DOHH2 (cell line): ENCODE measurements at regions not wholly inside any gene's neighbourhood (a gene's known extent, or its start where the extent isn't known, plus 50 kb on each side); places are given as distances from the start of the nearest gene placed in this dataset.

Experiments used
- H3F3A ChIP-seq: fragments of 200-600 bp; sonication (generic), shearing (Covaris generic); 2 replicates; pipeline ENCODE4 v1.6.0; 2016; ENCODE audit warnings: antibody characterized with exemption, mild to moderate bottlenecking; ENCODE audit not compliant: control insufficient read depth, insufficient read depth
- H3K27ac ChIP-seq: fragments of 200-600 bp; sonication (generic); 2 replicates; pipeline ENCODE4 v1.5.1; 2014; ENCODE audit warnings: low read depth, mild to moderate bottlenecking, low read length, moderate library complexity
- H3K27me3 ChIP-seq: fragments of 200-600 bp; sonication (generic); 2 replicates; pipeline ENCODE4 v1.6.1; 2014; ENCODE audit warnings: mild to moderate bottlenecking, low read length, mixed read lengths; ENCODE audit not compliant: control insufficient read depth
- H3K36me3 ChIP-seq: fragments of 200-600 bp; sonication (generic); 2 replicates; pipeline ENCODE4 v1.6.1; 2014; ENCODE audit warnings: mild to moderate bottlenecking, low read length, moderate library complexity, mixed read lengths; ENCODE audit not compliant: control insufficient read depth
- H3K4me1 ChIP-seq: fragments of 200-600 bp; sonication (generic); 2 replicates; pipeline ENCODE4 v1.6.1; 2014; ENCODE audit warnings: mild to moderate bottlenecking, low read length, mixed read lengths; ENCODE audit not compliant: control insufficient read depth
- H3K4me2 ChIP-seq: fragments of 200-600 bp; sonication (generic); 2 replicates; pipeline ENCODE4 v1.6.0; 2014; ENCODE audit warnings: mild to moderate bottlenecking, low read length, moderate library complexity
- H3K4me3 ChIP-seq: fragments of 200-600 bp; sonication (generic); 2 replicates; pipeline ENCODE4 v1.5.1; 2014; ENCODE audit warnings: mild to moderate bottlenecking, low read length, mixed read lengths
- H3K79me2 ChIP-seq: fragments of 200-600 bp; sonication (generic); 2 replicates; pipeline ENCODE4 v1.6.1; 2014; ENCODE audit warnings: mild to moderate bottlenecking, low read length, mixed read lengths; ENCODE audit not compliant: control insufficient read depth
- H3K9me2 ChIP-seq: fragments of 200-600 bp; sonication (generic); replicated peaks from 2 replicates; pipeline ENCODE4 v1.6.1; 2014; ENCODE audit warnings: mild to moderate bottlenecking, low read length, mixed read lengths; ENCODE audit not compliant: control insufficient read depth
- H3K9me3 ChIP-seq: fragments of 200-600 bp; sonication (generic); 2 replicates; pipeline ENCODE4 v1.6.1; 2014; ENCODE audit warnings: antibody characterized with exemption, low read length, mixed read lengths; ENCODE audit not compliant: control insufficient read depth, insufficient read depth
- H4K20me1 ChIP-seq: fragments of 200-600 bp; sonication (generic); 2 replicates; pipeline ENCODE4 v1.6.0; 2014; ENCODE audit warnings: low read depth, mild to moderate bottlenecking, antibody characterized with exemption, low read length, moderate library complexity; ENCODE audit not compliant: control insufficient read depth, insufficient read depth
- EZH2phosphoT487 ChIP-seq: fragments of 200-600 bp; sonication (generic); IDR thresholded peaks from 2 replicates; pipeline ENCODE4 v1.6.1; 2017; ENCODE audit warnings: borderline replicate concordance, mild to moderate bottlenecking, antibody characterized with exemption, low read length, moderate library complexity, mixed read lengths
- TF ChIP-seq, protein P1 (sequence below): fragments of 200-600 bp; sonication (generic); IDR thresholded peaks from one replicate; pipeline ENCODE4 v1.5.1; 2014; ENCODE audit warnings: antibody characterized with exemption, mild to moderate bottlenecking, low read depth, low read length; ENCODE audit not compliant: poor library complexity, severe bottlenecking

DNA sequence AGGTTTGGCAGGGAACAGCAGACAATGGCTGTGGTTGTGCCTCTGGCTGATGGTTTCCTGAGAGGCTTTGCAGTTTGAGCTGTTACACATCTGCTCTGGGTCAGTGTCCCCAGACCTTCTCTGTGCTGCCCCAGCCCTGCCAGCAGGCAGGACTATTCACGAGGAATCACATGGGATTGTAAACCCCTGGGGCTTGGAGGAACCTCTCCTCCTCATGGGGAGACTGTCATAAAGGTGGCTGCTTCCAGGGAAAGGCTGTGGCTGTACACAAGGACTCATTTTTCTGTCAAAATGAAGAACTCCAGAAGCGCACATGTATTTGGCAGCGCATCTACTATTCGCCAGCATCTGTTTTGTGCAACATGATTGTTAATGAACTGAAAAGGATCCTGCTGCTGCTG is 142.6 kb upstream of the CYP1B1 start:
- H3K27ac ChIP-seq, result no peak overlapping the region
- no peak overlapping the region for H3K4me2 ChIP-seq
- H3F3A ChIP-seq, result no peaks in the 10 kb centered on the region
- H3K4me1 ChIP-seq, result peaks cover 4% of the 10 kb centered on the region
- H3K27me3 ChIP-seq, result no peaks in the 10 kb centered on the region
- no peaks in the 10 kb centered on the region for H4K20me1 ChIP-seq
- H3K36me3 ChIP-seq, result no peaks in the 10 kb centered on the region
- TF ChIP-seq EZH2phosphoT487, result no peak
- TF ChIP-seq, protein P1, sequence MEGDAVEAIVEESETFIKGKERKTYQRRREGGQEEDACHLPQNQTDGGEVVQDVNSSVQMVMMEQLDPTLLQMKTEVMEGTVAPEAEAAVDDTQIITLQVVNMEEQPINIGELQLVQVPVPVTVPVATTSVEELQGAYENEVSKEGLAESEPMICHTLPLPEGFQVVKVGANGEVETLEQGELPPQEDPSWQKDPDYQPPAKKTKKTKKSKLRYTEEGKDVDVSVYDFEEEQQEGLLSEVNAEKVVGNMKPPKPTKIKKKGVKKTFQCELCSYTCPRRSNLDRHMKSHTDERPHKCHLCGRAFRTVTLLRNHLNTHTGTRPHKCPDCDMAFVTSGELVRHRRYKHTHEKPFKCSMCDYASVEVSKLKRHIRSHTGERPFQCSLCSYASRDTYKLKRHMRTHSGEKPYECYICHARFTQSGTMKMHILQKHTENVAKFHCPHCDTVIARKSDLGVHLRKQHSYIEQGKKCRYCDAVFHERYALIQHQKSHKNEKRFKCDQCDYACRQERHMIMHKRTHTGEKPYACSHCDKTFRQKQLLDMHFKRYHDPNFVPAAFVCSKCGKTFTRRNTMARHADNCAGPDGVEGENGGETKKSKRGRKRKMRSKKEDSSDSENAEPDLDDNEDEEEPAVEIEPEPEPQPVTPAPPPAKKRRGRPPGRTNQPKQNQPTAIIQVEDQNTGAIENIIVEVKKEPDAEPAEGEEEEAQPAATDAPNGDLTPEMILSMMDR, result no peak
- H3K4me3 ChIP-seq, result no peak overlapping the region
- H3K9me2 ChIP-seq, result no peaks in the 10 kb centered on the region
- H3K9me3 ChIP-seq, result peaks cover 5% of the 10 kb centered on the region; the same call in 1 of the 2 replicates
- no peaks in the 10 kb centered on the region for H3K79me2 ChIP-seq

DNA sequence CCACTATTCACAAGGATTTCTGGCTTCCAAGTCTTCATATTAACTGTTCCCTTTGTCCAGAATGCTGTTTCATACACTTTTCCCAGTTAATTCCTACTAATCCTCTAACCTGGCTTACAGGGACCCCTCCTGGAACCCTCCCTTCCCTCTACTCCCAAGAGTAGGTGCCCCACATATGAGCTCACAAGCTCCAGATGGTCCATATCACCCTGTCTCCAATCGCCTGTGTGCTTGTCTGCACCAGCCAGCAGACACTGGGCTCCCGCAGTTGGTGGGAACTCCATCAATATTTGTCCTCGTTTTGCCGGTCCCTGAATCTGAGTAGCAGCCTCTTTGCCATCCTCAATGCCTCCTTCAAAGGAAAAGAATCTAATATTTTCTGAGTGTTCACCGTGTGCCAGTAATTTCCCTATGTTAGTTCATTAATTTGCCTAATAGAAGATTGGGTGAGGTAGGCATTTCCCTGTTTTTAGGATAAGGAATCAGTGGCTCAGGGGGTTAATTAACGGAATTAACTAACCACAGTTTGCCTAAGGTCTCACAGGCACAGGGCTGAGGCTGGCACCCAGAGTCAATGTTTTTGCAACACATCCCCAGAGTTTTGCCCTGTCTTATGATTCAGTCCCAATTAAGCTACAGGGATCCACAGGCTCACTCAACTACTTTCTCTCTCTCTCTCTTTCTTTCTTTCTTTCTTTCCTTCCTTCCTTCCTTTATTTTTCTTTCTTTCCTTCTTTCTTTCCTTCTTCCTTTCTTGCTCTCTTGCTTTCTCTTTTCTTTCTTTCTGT is 141.6 kb upstream of the CYP1B1 start:
- no peaks in the 10 kb centered on the region for H4K20me1 ChIP-seq
- peaks cover 4% of the 10 kb centered on the region for H3K4me1 ChIP-seq
- no peaks in the 10 kb centered on the region for H3K79me2 ChIP-seq
- H3K27me3 ChIP-seq, result no peaks in the 10 kb centered on the region
- H3K36me3 ChIP-seq, result no peaks in the 10 kb centered on the region
- no peak overlapping the region for H3K4me3 ChIP-seq
- no peaks in the 10 kb centered on the region for H3K9me2 ChIP-seq
- H3F3A ChIP-seq, result no peaks in the 10 kb centered on the region
- TF ChIP-seq, protein P1, result no peak
- TF ChIP-seq EZH2phosphoT487, result no peak
- H3K4me2 ChIP-seq, result no peak overlapping the region
- peaks cover 5% of the 10 kb centered on the region; the same call in 1 of the 2 replicates for H3K9me3 ChIP-seq
- H3K27ac ChIP-seq, result no peak overlapping the region

DNA sequence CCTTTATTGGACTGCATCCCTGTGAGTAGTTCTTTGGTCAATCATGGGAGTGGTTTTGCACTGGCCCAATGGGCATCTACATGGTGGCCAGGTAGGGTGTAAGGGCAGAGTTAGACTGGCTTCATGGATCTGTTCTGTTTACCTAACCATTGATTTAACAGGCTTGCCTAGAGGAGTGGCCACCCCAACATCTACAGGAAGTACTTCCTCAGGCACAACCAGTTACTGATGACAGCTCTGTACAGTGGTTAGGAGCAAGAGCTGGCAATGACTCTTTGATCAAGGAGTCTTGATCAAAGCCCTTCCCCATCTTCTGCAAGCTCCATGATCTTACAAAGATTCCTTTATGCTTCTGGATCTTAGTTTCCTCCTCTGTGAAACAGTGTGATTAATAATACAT is 140.9 kb upstream of the CYP1B1 start:
- Histone ChIP-seq H3K4me1 (peaks cover 4% of the 10 kb centered on the region), H3K9me3 (peaks cover 5% of the 10 kb centered on the region; the same call in 1 of the 2 replicates), H3K36me3 (no peaks in the 10 kb centered on the region), H3K4me3 (no peak overlapping the region), H3K27me3 (no peaks in the 10 kb centered on the region), H3K9me2 (no peaks in the 10 kb centered on the region), H4K20me1 (no peaks in the 10 kb centered on the region), H3F3A (no peaks in the 10 kb centered on the region), H3K79me2 (no peaks in the 10 kb centered on the region), H3K27ac (no peak overlapping the region), H3K4me2 (no peak overlapping the region)
- TF ChIP-seq, protein P1, result no peak
- no peak for TF ChIP-seq EZH2phosphoT487
